Upper lobe of left lung (tissue), 4 donors: ENCODE measurements at regions not wholly inside any gene's neighbourhood (a gene's known extent, or its start where the extent isn't known, plus 50 kb on each side); places are given as distances from the start of the nearest gene placed in this dataset.

Experiments used
- CTCF ChIP-seq, 6 experiments: fragments of 450-650 bp in 4 of 6; fragments of 200-600 bp in 2 of 6; sonication (generic) in 2 of 6; IDR thresholded peaks; one replicate each; pipeline ENCODE4 v1.5.1; 2016 to 2019; ENCODE audit warnings: antibody characterized with exemption in 6 of 6
- EP300 ChIP-seq, 4 donors: sonication (generic); formaldehyde crosslinking; IDR thresholded peaks; one replicate each; pipeline ENCODE4 v1.5.1; 2017; ENCODE audit warnings: antibody characterized with exemption in 4 of 4, control low read depth in 2 of 4

- TF ChIP-seq CTCF (IDR thresholded peaks at IDR 0.05): no peak
- no peak for TF ChIP-seq EP300 (IDR thresholded peaks at IDR 0.05)
These were observed 181.6 kb upstream of the NOCT start for GRCh38 chr4:138833974-138834373.
